HG03045 (cell line): ENCODE measurements at regions not wholly inside any gene's neighbourhood (a gene's known extent, or its start where the extent isn't known, plus 50 kb on each side); places are given as distances from the start of the nearest gene placed in this dataset.
"Not testable (repeated sequence)": the region's sequence is repeated elsewhere in the genome, so short reads cannot be mapped to it uniquely, and the experiment has no call there.

Experiments
- ATAC-seq: cut with Tn5 transposase; IDR thresholded peaks from one replicate; pipeline ENCODE4 v1.9.1; 2021; ENCODE audit warnings: mild to moderate bottlenecking, moderate library complexity; ENCODE audit not compliant: unreplicated experiment

DNA sequence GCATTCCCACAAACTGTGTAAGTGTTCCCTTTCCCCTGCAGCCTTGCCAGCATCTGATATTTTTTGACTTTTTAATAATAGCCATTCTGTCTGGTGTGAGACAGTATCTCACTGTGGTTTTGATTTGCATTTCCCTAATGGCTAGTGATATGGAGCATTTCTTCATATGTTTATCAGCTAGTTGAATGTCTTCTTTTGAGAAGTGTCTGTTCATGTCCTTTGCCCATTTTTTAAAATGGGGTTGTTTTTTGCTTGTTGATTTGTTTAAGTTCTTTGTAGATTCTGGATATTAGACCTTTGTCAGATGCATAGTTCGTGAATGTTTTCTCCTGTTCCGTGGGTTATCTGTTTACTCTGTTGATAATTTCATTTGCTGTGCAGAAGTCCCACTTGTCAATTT lies 492.8 kb downstream of the JRKL start:
- ATAC-seq: not testable (repeated sequence)

DNA sequence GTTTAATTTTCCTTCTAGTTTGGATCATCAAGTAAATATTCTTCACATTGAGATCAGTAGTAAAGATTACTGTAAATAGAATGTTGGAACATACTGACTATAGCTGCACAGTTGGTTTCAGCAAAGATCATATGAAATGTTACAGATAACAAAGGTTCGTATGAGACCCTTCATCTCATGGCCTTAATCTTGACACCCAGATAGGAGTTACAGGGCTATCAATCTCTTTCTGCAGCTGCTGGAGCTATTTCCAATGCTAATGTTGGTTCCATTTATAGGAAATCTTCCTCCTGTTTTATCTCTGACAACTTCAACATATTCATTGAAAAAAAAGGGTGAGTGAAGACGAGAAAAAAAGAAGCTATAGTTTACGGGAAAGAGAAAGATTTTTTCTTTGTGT lies 495.6 kb downstream of the JRKL start:
- ATAC-seq: no peak

DNA sequence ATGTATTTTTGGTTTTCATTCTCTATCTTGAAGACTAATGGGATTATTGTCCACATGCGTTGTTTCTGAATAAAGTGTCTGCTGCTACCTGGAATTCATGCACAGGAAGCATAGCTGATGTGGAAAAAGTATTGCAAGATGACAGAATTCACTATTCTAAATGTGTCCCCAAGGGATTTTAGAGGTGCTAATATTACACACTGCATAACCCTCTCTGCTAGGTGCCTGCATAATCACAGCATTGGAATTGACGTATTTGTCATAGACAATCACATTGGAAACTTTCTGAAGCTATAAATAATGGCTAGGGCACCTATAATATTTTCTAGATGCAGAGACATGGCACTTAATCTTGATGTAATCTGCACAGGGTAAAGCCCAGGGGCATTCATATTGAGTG lies 496.1 kb downstream of the JRKL start:
- no peak for ATAC-seq

DNA sequence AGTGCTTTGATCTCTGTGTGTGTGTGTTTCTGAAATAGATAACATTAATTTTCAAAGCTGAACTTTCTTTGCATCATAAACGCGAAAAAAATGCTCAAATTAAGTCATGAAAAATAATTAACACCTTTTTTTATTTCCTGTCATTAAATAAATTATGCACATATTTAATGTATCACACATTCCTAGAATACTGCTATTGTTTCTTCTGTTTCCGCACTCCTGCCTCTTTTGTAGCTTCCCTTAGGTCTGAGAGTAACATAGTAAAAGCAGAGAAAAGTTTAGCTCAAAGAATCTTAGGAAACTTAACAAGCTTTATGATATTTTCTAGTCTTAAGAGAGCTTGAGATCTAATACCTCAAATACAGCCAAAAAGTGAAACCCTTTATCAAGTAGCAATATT lies 504.2 kb downstream of the JRKL start:
- ATAC-seq: no peak

DNA sequence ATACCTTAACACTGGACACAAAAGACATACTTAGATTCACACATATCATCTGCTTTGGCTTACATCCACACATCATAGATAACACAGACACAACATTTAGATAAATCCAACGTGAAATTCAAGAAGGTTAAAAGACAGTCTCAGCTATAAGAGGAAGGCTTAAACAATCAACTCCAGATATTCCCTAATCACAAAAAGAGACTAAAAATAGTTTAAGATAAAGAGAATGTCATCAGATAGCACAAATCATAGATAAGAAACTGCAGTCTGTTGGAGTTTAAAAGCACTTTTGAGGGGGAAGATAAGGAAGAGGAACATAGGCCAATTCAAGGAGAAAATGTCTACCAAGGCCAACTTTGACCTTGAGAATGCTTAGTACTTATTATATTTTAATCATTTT lies 504.8 kb downstream of the JRKL start:
- no peak for ATAC-seq

DNA sequence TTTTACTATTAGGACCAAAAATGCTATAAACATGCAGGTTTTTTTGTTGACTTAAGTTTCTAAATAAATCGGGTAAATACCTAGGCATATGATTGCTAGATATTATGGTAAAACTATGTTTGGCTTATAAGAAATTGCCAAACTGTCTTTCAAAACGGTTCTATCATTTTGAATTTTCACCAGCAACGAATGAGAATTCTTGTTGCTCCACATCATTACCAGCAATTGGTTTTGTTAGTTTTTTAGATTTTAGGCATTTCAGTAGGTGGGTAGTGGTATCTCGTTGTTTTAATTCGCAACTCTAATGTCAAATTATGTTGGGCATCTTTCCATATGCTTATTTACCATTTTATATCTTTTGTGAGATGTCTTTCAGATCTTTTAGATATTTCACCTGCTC lies 510.2 kb downstream of the JRKL start:
- no peak for ATAC-seq

DNA sequence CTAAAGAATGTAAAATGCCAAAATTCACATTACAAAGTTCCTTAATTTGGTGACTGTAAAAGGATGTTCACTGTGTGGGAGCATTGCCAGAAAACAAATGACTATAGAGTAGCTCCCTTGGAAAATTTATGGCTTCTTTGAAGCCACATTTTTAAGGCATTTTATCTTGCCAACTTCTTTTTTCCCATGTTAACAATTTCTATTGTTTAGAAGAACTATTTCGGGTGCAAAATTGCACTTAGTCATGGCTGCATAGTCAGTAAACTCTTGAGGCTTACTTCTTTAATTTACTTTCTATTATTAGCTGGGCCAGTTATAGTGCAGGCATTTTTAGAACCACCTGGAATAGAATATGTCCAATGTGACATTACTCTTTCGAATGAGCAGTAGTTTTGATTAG lies 515.3 kb downstream of the JRKL start:
- no peak for ATAC-seq

DNA sequence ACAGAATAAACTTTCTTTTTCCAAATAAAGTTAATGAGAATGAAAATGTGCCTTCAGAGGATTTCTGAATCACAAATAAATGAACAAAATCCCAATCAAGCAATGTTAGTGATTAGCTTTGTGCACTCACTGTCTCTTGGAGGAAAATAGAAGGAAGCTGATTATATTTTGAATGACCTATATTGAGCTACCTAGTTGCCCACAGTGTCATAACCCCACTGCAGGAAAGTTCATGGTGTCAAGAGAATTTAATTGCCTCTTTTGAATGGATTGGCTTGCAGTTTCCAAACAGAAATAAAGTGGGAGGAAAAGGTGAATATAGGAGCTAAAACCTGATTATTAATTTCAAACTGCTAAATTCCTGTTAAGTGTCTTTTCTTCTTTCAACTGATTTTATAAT lies 515.9 kb downstream of the JRKL start:
- ATAC-seq: no peak

DNA sequence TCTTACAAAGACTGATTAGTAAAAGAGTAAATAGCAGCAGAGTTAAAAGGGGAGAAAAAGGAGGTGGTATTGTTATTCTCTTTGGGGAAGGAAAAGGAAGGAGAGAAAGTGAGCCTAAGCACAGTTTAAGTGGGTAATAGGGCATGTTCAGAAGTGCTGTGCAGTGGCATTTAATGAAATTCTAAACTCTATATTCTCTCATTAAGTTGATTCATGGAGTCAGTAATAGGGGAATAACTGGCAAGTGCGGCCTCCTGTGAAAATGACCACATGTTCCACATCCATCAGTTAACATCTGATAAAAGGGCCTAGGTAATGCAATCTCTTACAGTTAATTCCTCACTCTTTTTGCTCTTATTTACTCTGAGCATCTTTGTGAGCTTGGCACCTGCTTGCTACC lies 516.7 kb downstream of the JRKL start:
- ATAC-seq: no peak

DNA sequence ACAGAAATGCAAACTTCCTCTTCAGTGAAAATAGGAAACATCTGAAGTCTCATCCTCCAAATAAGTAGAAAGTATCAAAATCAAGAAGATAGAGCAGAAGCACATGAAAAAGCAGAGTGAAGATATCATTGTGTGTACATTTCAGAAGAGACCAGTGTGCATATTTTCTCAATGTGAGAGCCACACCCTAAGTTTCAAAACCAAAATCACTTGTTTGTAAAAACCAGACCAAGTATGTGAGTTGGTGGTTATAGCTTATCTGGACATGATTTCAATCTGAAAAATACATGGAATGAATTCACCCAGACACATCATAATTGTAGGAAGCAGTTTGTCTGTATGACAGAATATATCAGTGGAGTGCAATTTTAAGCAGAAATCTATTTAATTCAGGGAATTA lies 536.0 kb downstream of the JRKL start:
- no peak for ATAC-seq

DNA sequence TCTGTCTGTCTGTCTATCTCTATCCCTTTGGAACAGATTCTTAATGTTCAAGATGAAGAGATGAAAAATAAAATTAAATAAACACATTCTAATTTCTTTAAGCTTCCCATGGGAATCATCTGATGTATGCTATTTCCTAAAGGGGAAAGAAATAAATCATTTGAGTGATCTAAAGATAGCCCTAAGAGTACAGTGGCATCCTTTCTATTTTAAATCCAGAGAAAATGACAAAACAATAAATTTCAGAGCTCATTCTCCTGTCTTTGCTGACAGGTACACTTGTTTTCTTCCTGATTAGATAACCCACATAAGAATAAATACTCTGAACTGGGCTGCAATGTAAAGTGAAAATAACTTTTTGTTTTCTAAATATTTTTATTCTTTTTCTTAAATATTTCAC lies 550.4 kb downstream of the JRKL start:
- ATAC-seq: no peak

DNA sequence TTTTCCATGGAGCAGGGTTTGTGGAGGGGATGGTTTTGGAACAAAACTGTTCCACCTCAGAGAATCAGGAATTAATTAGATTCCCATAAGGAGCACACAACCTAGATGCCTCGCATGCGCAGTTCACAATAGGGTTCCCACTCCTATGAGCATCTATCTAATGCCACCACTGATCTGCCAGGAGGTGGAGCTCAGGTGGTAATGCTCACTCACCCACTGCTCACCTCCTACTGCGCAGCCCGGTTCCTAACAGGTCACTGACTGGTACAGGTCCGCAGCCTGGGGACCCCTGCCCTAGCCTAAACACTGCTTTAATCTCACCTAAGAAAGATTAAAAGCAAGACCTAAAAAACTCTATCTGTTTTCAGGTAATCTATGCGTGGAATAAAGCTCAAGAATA lies 553.0 kb downstream of the JRKL start:
- ATAC-seq: no peak

DNA sequence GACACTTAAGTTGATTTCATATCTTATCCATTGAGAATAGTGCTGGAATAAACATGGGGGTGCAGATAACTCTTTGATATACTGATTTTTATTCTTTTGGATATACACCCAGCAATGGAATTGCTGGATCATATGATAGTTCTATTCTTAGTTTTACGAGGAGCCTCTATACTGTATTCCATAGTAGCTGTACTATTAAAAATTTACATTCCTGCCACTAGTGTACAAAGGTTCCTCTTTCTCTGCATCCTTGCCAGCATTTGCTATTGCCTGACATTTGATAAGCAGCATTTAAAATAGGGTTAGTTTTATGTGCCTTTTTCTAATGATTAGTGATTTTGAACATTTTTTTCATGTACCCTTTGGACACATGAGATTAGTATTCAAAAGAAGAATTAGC lies 554.2 kb downstream of the JRKL start:
- ATAC-seq: no peak

DNA sequence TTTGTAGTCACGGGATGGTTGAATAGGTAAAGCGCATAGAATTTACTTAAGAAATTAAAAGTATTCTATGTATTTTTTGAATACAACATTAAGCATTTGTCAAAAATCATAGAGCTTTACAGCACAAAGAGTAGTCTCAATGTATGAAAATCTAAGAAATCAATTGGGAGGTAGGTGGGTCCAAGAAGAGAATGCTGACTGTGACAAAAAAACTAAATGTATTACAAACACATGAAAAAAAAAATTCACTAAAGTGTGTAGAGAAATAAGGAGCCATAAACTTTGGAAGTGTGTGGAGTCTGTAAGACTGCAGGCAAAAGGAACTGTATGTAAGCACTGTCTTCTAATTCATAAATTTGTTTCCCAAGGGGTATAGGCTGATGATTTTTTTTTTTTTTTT lies 558.3 kb downstream of the JRKL start:
- no peak for ATAC-seq

DNA sequence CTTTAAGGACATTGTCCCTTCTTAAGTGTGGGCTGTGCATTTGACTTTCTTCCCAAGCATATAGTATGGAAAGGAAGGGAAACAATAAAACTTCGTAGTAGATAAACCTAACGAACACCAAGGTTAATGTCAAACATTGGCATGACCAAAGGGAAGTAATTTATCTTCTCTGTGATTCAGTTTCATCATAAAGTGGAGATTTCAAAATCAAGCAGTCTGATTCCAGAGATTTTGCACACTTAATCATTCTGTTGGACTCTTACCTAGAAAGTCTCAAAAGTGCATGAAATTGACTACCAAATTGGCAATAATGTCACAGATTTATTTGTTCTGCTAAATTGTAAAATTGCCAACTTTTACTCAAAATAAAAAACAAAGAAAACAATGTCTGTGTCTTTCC lies 559.7 kb downstream of the JRKL start:
- no peak for ATAC-seq

DNA sequence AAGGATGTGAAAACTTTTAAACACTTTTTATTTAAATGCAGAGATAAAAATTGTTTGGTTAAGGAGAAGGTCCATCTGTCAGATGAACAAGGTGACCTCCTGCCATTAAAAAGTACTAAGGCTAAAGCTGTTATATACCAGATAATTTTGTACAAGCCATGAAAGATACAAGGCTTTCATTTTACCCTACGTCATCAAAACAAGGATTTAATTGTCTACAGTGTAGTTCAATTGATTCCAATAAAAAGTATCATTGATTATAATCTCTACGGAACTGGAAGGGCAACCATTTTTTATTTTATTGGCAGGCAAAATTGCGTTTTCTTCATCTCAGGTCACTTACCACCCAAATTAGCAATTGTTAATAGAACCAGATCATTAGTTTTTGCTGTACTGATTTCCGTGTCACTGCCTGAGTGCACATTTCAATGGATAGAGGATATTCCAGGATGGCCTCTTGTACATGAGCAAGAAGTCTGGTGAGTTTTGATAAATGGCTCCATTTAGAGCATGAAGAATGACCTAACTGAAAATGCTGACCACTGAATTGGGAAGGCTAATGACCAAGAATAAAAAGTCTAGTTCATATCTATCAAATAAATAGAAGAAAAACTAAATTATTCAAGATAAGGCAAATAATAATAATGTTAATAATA lies 564.9 kb downstream of the JRKL start:
- ATAC-seq: no peak

DNA sequence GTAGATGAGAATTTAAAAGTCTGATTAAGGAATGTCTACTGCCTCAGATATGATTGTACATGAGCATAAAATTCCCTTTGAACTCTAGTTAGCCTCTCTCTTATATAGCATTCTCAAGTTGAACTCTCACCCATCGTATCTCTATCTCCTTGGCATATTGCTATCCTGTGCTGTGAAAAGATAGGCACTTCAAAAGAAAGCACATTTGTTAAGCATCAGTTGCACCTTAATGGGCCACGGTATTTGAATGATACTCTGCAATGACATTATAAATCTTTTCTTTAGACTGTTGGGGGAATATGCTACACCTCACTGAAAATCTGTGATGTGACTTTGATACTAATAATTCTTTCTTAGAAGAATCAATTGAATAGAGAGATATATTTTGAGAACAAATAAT lies 570.7 kb downstream of the JRKL start:
- ATAC-seq: no peak

DNA sequence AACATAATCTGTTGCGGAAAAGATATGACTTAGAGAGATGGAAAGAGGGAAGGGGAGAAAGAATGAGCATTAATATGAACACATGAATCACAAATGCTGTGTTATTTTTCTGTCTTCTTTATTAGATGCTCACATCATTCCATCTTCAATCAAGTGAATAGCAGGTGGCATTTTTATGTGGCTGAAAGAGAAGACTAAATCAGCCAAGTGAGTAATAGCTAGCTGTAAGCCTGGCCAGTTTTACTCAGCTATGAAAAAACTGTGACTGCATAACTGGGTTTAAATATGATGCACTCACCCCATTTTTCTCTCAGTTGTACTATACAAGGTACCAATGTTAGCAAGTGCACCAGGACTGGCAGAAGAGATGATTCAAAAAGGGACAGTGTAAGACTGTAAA lies 571.1 kb downstream of the JRKL start:
- no peak for ATAC-seq

DNA sequence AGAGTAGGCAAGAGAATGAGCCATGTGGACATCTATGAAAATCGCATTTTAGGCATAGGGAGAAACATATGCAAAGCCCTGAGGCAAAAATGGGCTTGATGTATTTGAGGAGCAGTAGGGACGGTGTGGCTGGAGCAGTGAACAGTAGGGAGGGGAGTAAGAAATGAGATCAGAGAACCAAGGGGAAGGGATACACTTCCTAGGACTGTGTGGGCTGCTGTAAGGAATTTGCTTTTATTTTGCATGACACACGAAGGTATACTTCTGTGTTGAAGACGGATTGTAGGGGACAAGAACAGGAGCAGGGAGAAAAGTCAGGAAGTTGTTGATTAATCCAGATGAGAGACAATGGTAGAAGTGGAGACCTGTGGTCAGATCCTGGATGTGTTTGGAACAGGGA lies 572.1 kb downstream of the JRKL start:
- ATAC-seq: no peak

DNA sequence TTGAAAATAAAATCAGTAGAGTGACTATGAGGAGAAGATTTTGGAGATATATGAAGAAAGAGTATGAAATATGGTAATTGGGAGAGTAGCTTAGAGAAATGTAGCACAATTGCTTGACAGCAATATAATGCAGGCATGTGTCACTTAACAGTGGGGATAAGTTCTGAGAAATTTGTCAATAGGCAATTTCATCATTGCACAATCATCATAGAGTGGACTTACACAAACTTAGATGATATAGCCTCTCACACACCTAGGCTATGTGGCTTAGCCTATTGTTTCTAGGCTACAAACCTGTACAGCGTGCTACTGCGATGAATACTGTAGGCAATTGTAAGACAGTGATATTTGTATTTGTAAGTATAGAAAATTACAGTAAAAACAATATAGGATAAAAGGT lies 573.6 kb downstream of the JRKL start:
- no peak for ATAC-seq

DNA sequence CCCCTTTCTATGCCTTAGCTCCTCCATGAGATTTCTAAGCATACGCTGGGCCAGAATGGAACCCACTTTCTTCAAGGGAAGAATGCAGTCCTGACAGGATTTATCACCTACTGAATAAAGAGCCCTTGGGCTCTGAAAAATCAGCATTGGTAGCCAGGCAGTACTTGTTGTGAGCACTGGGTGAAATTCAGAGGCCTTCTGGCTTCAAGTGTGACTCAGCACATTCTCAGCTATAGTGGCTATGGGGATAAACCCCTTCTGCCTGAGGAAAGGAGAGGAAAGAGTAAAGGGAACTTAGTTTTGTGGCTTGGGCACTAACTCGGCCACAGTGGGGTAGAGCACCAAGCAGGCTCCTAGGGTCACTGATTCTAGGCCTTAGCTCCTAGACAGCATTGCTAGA lies 574.8 kb downstream of the JRKL start:
- no peak for ATAC-seq

DNA sequence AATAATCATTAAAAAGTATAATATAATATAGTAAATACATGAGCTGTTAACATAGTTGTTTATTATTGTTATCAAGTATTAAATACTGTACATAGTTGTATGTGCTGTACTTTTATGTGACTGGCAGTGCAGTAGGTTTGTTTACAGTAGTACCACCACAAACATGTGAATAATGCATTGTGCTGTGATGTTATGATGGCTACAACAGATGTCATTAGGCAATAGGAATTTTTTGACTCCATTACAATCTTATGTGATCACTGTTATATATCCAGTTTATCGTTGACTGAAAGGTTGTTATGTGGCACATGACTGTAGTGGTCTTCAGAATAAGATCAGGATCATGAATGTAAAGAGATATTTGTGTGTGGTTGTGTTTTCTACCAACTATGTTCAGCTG lies 577.8 kb downstream of the JRKL start:
- no peak for ATAC-seq

DNA sequence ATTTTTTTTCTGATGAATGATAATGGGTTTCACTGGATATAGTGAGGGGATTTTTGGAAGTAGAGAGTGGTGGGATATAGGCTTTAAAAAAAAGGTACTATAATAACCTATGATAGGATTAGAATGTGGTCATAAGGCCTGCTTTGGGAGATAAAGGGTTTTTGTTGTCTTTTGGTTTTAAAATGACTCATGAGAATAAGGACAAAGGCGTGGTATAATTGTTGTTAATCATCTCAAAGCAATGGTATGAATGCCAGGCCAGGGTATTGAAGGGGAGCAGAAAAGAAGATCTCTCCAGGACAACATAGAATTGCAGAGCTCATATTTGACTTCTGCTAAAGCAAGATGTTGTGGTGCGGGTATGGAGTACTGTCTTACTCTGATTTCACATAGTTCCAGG lies 579.4 kb downstream of the JRKL start:
- no peak for ATAC-seq

DNA sequence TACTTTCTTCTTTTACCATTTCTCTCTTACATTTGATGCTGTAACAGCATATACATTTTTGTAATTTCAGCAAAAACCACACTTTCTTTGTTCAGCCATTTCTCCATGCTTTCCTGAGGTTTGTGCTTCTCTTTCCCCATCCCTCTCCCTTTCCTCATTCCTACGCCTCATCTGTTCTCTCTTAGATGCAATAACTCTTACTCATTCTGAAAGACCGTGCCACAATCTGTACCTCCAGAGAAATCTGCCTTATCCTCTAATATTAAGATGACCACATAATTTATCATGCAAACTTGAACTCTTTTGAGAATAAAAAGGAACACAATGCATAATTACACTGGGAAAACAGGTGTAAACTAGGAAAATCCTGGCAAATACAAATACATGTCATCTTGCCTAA lies 588.9 kb downstream of the JRKL start:
- no peak for ATAC-seq
